Peyer's patch (tissue), 4 donors: ENCODE measurements at regions not wholly inside any gene's neighbourhood (a gene's known extent, or its start where the extent isn't known, plus 50 kb on each side); places are given as distances from the start of the nearest gene placed in this dataset.
"Not testable (repeated sequence)": the region's sequence is repeated elsewhere in the genome, so short reads cannot be mapped to it uniquely, and the experiment has no call there.

Experiments used
- DNase-seq, 3 donors: peaks; one replicate each; pipeline ENCODE4 v3.0.0-alpha.2; 2017 to 2019
- H3K27ac ChIP-seq, 4 donors: fragments of 200-600 bp; sonication (generic); one replicate each; pipeline ENCODE4 v1.5.1; 2016 to 2019
- H3K27me3 ChIP-seq, 2 donors: fragments of 200-600 bp; sonication (generic); one replicate each; pipeline ENCODE4 v1.5.1; 2019
- H3K36me3 ChIP-seq, 3 donors: fragments of 200-600 bp; sonication (generic); one replicate each; pipeline ENCODE4 v1.5.1; 2016 to 2019
- H3K4me1 ChIP-seq, 4 donors: fragments of 200-600 bp; sonication (generic); one replicate each; pipeline ENCODE4 v1.5.1; 2016 to 2019
- H3K4me3 ChIP-seq, 4 donors: fragments of 200-600 bp; sonication (generic); 1 replicate in 3 of 4; 2 replicates in 1 of 4; pipeline ENCODE4 v1.5.1; 2016 to 2019; ENCODE audit warnings: mild to moderate bottlenecking in 1 of 4
- H3K9me3 ChIP-seq, 4 donors: fragments of 200-600 bp; sonication (generic); one replicate each; pipeline ENCODE4 v1.5.1; 2016 to 2019; ENCODE audit warnings: mild to moderate bottlenecking in 1 of 4
- POLR2A ChIP-seq, 2 donors: fragments of 450-650 bp; IDR thresholded peaks; one replicate each; pipeline ENCODE4 v1.5.1; 2017; ENCODE audit warnings: antibody characterized with exemption in 2 of 2, mild to moderate bottlenecking in 2 of 2, moderate library complexity in 2 of 2
- TF ChIP-seq, protein P1 (sequence below), 6 experiments: fragments of 450-650 bp in 4 of 6; fragments of 200-600 bp in 2 of 6; sonication (generic) in 1 of 6; IDR thresholded peaks; one replicate each; pipeline ENCODE4 v1.5.1; 2017 to 2019; ENCODE audit warnings: antibody characterized with exemption in 6 of 6, mild to moderate bottlenecking in 3 of 6, moderate library complexity in 1 of 6

DNA sequence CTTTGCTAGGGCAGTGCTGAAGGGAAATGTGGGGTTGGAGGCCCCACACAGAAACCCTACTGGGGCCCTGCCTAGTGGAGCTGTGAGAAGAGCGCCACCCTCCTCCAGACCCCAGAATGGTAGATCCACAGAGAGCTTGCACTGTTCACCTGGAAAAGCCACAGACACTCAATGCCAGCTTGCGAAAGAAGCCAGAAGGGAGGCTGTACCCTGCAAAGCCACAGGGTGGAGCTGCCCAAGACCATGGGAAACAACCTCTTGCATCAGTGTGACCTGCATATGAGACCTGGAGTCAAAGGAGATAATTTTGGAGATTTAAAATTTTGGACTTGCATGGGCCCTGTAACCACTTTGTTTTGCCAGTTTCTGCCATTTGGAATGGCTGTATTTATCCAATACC lies 615.4 kb upstream of the MIR17HG start:
- DNase-seq = no peak
- Histone ChIP-seq H3K27me3 (no peaks in the 10 kb centered on the region), H3K4me1 (no peaks in the 10 kb centered on the region), H3K4me3 (no peak overlapping the region), H3K9me3 (no peaks in the 10 kb centered on the region), H3K36me3 (no peaks in the 10 kb centered on the region), H3K27ac (no peak overlapping the region)
- TF ChIP-seq, protein P1, sequence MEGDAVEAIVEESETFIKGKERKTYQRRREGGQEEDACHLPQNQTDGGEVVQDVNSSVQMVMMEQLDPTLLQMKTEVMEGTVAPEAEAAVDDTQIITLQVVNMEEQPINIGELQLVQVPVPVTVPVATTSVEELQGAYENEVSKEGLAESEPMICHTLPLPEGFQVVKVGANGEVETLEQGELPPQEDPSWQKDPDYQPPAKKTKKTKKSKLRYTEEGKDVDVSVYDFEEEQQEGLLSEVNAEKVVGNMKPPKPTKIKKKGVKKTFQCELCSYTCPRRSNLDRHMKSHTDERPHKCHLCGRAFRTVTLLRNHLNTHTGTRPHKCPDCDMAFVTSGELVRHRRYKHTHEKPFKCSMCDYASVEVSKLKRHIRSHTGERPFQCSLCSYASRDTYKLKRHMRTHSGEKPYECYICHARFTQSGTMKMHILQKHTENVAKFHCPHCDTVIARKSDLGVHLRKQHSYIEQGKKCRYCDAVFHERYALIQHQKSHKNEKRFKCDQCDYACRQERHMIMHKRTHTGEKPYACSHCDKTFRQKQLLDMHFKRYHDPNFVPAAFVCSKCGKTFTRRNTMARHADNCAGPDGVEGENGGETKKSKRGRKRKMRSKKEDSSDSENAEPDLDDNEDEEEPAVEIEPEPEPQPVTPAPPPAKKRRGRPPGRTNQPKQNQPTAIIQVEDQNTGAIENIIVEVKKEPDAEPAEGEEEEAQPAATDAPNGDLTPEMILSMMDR (IDR thresholded peaks at IDR 0.05) = no peak
- TF ChIP-seq POLR2A (IDR thresholded peaks at IDR 0.05) = no peak

DNA sequence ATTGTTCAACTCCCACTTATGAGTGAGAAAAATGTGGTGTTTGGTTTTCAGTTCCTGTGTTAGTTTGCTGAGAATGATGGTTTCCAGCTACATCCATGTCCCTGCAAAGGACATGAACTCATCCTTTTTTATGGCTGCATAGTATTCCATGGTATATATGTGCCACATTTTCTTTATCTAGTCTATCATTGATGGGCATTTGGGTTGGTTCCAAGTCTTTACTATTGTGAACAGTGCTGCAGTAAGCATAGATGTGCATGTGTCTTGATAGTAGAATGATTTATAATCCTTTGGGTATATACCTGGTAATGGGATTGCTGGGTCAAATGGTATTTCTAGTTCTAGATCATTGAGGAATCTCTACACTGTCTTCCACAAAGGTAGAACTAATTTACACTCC lies 613.0 kb upstream of the MIR17HG start:
- DNase-seq, H3K4me1 ChIP-seq, H3K27ac ChIP-seq, H3K36me3 ChIP-seq, H3K9me3 ChIP-seq, H3K4me3 ChIP-seq, H3K27me3 ChIP-seq: not testable (repeated sequence)

DNA sequence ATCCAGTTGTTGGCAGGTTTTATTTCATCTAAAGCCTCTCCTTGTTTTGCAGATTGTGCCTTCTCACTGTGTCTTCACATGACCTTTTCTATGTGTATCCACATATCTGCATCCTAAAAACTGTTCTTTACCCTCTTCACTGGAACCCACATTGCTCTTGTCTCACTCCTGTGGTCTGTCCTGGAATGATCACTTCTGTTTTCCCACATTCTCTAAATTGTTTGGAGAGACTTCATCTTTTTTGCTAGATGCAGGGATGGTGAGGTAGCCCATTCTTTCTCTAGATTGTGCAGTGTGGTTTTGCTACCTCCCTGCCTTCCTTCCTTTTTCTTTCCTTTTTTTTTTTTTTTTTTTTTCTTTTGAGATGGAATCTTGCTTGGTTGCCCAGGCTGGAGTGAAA lies 608.6 kb upstream of the MIR17HG start:
- no peak for TF ChIP-seq POLR2A (IDR thresholded peaks at IDR 0.05)
- TF ChIP-seq, protein P1 (IDR thresholded peaks at IDR 0.05) = no peak
- Histone ChIP-seq H3K9me3 (no peaks in the 10 kb centered on the region), H3K4me1 (no peaks in the 10 kb centered on the region), H3K4me3 (no peak overlapping the region), H3K36me3 (no peaks in the 10 kb centered on the region), H3K27me3 (no peaks in the 10 kb centered on the region), H3K27ac (no peak overlapping the region)
- no peak for DNase-seq

DNA sequence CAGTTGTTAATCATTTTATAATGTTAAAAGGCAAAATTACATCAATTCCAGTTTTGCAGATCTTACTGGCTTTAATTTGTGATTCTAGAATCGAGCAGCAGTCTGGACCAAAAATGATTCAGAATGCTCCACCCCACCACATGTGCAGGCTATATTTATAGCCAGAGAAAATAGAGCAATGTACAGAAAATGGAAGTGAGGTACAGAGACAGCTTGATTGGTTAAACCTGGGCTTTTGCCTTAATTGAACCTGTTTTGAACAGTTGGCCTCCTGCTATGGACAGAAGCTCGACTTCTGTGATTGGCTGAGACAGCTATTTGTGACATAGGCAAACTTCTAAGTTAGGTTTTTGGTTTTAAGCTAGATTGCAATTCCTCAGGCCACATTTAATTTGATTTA lies 607.4 kb upstream of the MIR17HG start:
- Histone ChIP-seq H3K4me3 (no peak overlapping the region), H3K27me3 (no peaks in the 10 kb centered on the region), H3K36me3 (no peaks in the 10 kb centered on the region), H3K9me3 (no peaks in the 10 kb centered on the region), H3K27ac (no peak overlapping the region), H3K4me1 (no peaks in the 10 kb centered on the region)
- no peak for TF ChIP-seq POLR2A (IDR thresholded peaks at IDR 0.05)
- TF ChIP-seq, protein P1 (IDR thresholded peaks at IDR 0.05) = no peak
- no peak for DNase-seq

DNA sequence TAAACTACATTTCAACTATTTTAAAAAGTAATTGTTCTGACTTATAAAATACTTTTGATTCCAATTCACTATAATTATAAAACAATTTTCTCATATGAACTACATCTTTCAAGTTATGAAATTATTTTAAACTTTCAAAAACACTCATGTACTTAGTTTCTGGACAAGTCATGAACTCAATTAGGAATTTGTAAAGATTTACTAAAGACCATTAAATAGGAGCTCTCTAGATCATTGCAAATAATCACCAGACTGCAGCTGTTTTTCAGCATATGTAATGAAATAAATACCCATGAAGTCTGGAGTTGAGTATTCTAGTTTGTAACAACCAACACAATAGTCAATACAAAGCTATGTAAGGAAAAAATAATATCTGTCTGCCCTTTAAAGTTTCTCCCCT lies 605.1 kb upstream of the MIR17HG start:
- Histone ChIP-seq H3K9me3 (no peaks in the 10 kb centered on the region), H3K4me1 (no peaks in the 10 kb centered on the region), H3K4me3 (no peak overlapping the region), H3K27ac (no peak overlapping the region), H3K36me3 (no peaks in the 10 kb centered on the region), H3K27me3 (no peaks in the 10 kb centered on the region)
- DNase-seq = no peak
- TF ChIP-seq, protein P1 (IDR thresholded peaks at IDR 0.05) = no peak
- no peak for TF ChIP-seq POLR2A (IDR thresholded peaks at IDR 0.05)

DNA sequence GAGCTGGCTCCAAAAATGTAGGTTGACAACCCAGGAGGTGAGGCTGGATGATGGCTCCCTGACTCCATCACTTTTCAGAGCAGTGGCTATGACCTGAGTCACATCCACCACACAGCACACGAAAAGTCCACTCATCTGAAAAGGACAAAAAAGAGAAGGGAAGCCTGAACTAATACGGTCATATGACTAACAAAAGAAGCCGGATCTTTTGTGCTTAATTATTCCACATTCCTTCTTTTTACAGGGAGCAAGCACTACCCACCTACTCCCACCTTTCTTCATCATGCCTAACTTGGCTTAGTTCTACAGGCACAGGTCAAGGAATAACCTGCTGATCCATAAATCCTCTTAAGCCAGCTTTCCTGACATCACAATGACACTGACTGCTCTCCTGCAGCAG lies 601.3 kb upstream of the MIR17HG start:
- Histone ChIP-seq H3K27ac (no peak overlapping the region), H3K4me1 (no peaks in the 10 kb centered on the region), H3K9me3 (no peaks in the 10 kb centered on the region), H3K4me3 (no peak overlapping the region), H3K27me3 (no peaks in the 10 kb centered on the region), H3K36me3 (no peaks in the 10 kb centered on the region)
- no peak for DNase-seq
- TF ChIP-seq POLR2A (IDR thresholded peaks at IDR 0.05) = no peak
- TF ChIP-seq, protein P1 (IDR thresholded peaks at IDR 0.05) = no peak
